Neutrophil (primary cell): ENCODE measurements at regions not wholly inside any gene's neighbourhood (a gene's known extent, or its start where the extent isn't known, plus 50 kb on each side); places are given as distances from the start of the nearest gene placed in this dataset.

ENCODE experiments used
- H3K27ac ChIP-seq: fragments of 200-600 bp; sonication (generic); 2 replicates; pipeline ENCODE4 v1.5.1; 2016; ENCODE audit warnings: mild to moderate bottlenecking, moderate library complexity
- H3K27me3 ChIP-seq: fragments of 200-600 bp; sonication (generic); 2 replicates; pipeline ENCODE4 v1.6.0; 2016; ENCODE audit warnings: mild to moderate bottlenecking
- H3K36me3 ChIP-seq: fragments of 200-600 bp; sonication (generic); 2 replicates; pipeline ENCODE4 v1.5.1; 2017
- H3K4me1 ChIP-seq, 2 experiments: fragments of 200-600 bp in 1 of 2; sonication (generic) in 1 of 2; 1 replicate in 1 of 2; 2 replicates in 1 of 2; pipeline versions ENCODE4 v1.5.1 to v1.6.1; 2013 to 2016; ENCODE audit warnings: low read depth in 1 of 2, low read length in 1 of 2, mild to moderate bottlenecking in 1 of 2, moderate library complexity in 1 of 2; ENCODE audit not compliant: control insufficient read depth in 1 of 2, insufficient read depth in 1 of 2
- H3K4me3 ChIP-seq, 2 experiments: fragments of 200-600 bp in 1 of 2; sonication (generic) in 1 of 2; 1 replicate in 1 of 2; 2 replicates in 1 of 2; pipeline ENCODE4 v1.5.1; 2013 to 2016; ENCODE audit warnings: low read depth in 1 of 2, low read length in 1 of 2, mild to moderate bottlenecking in 1 of 2, moderate library complexity in 1 of 2
- H3K9me3 ChIP-seq: fragments of 200-600 bp; sonication (generic); 2 replicates; pipeline ENCODE4 v1.5.1; 2016
- CTCF ChIP-seq: fragments of 200-600 bp; sonication (generic); IDR thresholded peaks from 2 replicates; pipeline ENCODE4 v1.5.1; 2016; ENCODE audit warnings: antibody characterized with exemption

- no peak for TF ChIP-seq CTCF
- no peak overlapping the region for H3K4me3 ChIP-seq
- H3K27ac ChIP-seq: no peak overlapping the region
- no peaks in the 10 kb centered on the region for H3K36me3 ChIP-seq
- H3K9me3 ChIP-seq: no peaks in the 10 kb centered on the region
- peaks cover 0 to 4% of the 10 kb centered on the region in 2 experiments for H3K4me1 ChIP-seq
- no peaks in the 10 kb centered on the region for H3K27me3 ChIP-seq
These were observed 194.3 kb upstream of the CLNK start for GRCh38 chr4:10878861-10879260.

- Histone ChIP-seq H3K4me1 (peaks cover 0 to 4% of the 10 kb centered on the region in 2 experiments), H3K4me3 (no peak overlapping the region), H3K27ac (no peak overlapping the region), H3K27me3 (no peaks in the 10 kb centered on the region), H3K36me3 (no peaks in the 10 kb centered on the region), H3K9me3 (no peaks in the 10 kb centered on the region)
- no peak for TF ChIP-seq CTCF
These were observed 192.5 kb upstream of the CLNK start for GRCh38 chr4:10877076-10877475.

GRCh38 chr4:10875144-10875799 lies 190.7 kb upstream of the CLNK start:
- no peaks in the 10 kb centered on the region for H3K27me3 ChIP-seq
- no peaks in the 10 kb centered on the region for H3K9me3 ChIP-seq
- TF ChIP-seq CTCF: no peak
- H3K4me3 ChIP-seq: no peak overlapping the region
- H3K27ac ChIP-seq: no peak overlapping the region
- no peaks in the 10 kb centered on the region for H3K36me3 ChIP-seq
- peaks cover 0 to 4% of the 10 kb centered on the region in 2 experiments for H3K4me1 ChIP-seq

- H3K4me1 ChIP-seq: peaks cover 0 to 4% of the 10 kb centered on the region in 2 experiments
- H3K9me3 ChIP-seq: no peaks in the 10 kb centered on the region
- H3K27me3 ChIP-seq: no peaks in the 10 kb centered on the region
- TF ChIP-seq CTCF: no peak
- no peak overlapping the region for H3K27ac ChIP-seq
- H3K36me3 ChIP-seq: no peaks in the 10 kb centered on the region
- H3K4me3 ChIP-seq: no peak overlapping the region
These were observed 189.2 kb upstream of the CLNK start for GRCh38 chr4:10873809-10874208.

GRCh38 chr4:10872833-10873517 lies 188.4 kb upstream of the CLNK start:
- no peak overlapping the region for H3K4me3 ChIP-seq

More at GRCh38 chr4:10872833-10873517, 188.4 kb upstream of the CLNK start:
- H3K27ac ChIP-seq: no peak overlapping the region
- no peaks in the 10 kb centered on the region for H3K9me3 ChIP-seq
- no peaks in the 10 kb centered on the region for H3K27me3 ChIP-seq
- no peaks in the 10 kb centered on the region for H3K36me3 ChIP-seq
- peaks cover 0 to under 1% of the 10 kb centered on the region in 2 experiments for H3K4me1 ChIP-seq
- TF ChIP-seq CTCF: no peak
